ENCODE measurements at regions not wholly inside any gene's neighbourhood (a gene's known extent, or its start where the extent isn't known, plus 50 kb on each side); places are given as distances from the start of the nearest gene placed in this dataset.

- H3K4me3 ChIP-seq: no peak overlapping the region
- no peaks in the 10 kb centered on the region for H3K4me1 ChIP-seq
- H3K9me3 ChIP-seq: no peaks in the 10 kb centered on the region
- intact Hi-C loops (cut with DNase I; ENCODE audit: low total_unique reads): loop anchor here (5.0 kb wide), 1 partner anchor 1448 kb away; no protein-coding TSS in a partner anchor
- H3K27me3 ChIP-seq: no peaks in the 10 kb centered on the region
- no peak overlapping the region for H3K27ac ChIP-seq
- no peaks in the 10 kb centered on the region for H3K36me3 ChIP-seq
- DNase-seq (ENCODE audit: low spot score in 2 of 2): no peak
- TF ChIP-seq CTCF (IDR thresholded peaks at IDR 0.05) (no peak), POLR2AphosphoS5 (IDR thresholded peaks at IDR 0.05) (no peak), POLR2A (IDR thresholded peaks at IDR 0.05) (no peak)
Measured at GRCh38 chr6:71584712-71585436, 296.3 kb downstream of the OGFRL1 start.

- H3K36me3 ChIP-seq: no peaks in the 10 kb centered on the region
- intact Hi-C loops (cut with DNase I; ENCODE audit: low total_unique reads): loop anchor here (5.0 kb wide), 1 partner anchor 1448 kb away; no protein-coding TSS in a partner anchor
- H3K9me3 ChIP-seq: no peaks in the 10 kb centered on the region
- no peaks in the 10 kb centered on the region for H3K4me1 ChIP-seq
- H3K27ac ChIP-seq: no peak overlapping the region
- no peak overlapping the region for H3K4me3 ChIP-seq
- no peaks in the 10 kb centered on the region for H3K27me3 ChIP-seq
- no peak for DNase-seq (ENCODE audit: low spot score in 2 of 2)
- no peak for TF ChIP-seq POLR2A (IDR thresholded peaks at IDR 0.05)
- no peak for TF ChIP-seq CTCF (IDR thresholded peaks at IDR 0.05)
- TF ChIP-seq POLR2AphosphoS5 (IDR thresholded peaks at IDR 0.05): no peak
Measured at GRCh38 chr6:71585472-71585871, 296.9 kb downstream of the OGFRL1 start.

- TF ChIP-seq POLR2AphosphoS5 (IDR thresholded peaks at IDR 0.05) (no peak), CTCF (IDR thresholded peaks at IDR 0.05) (no peak), POLR2A (IDR thresholded peaks at IDR 0.05) (no peak)
- Histone ChIP-seq H3K36me3 (no peaks in the 10 kb centered on the region), H3K4me3 (no peak overlapping the region), H3K27ac (no peak overlapping the region), H3K27me3 (no peaks in the 10 kb centered on the region), H3K4me1 (no peaks in the 10 kb centered on the region), H3K9me3 (no peaks in the 10 kb centered on the region)
- DNase-seq (ENCODE audit: low spot score in 2 of 2): no peak
- intact Hi-C loops (cut with DNase I; ENCODE audit: low total_unique reads): loop anchor here (5.0 kb wide), 1 partner anchor 1451 kb away; no protein-coding TSS in a partner anchor
Measured at GRCh38 chr6:71588490-71588889, 297.9 kb upstream of the RIMS1 start.

GRCh38 chr6:71589254-71589653, 297.1 kb upstream of the RIMS1 start:
- TF ChIP-seq POLR2A (IDR thresholded peaks at IDR 0.05): no peak
- Histone ChIP-seq H3K9me3 (no peaks in the 10 kb centered on the region), H3K4me1 (no peaks in the 10 kb centered on the region), H3K27ac (no peak overlapping the region), H3K4me3 (no peak overlapping the region), H3K36me3 (no peaks in the 10 kb centered on the region), H3K27me3 (no peaks in the 10 kb centered on the region)
- no peak for DNase-seq (ENCODE audit: low spot score in 2 of 2)
- intact Hi-C loops (cut with DNase I; ENCODE audit: low total_unique reads): loop anchor here (5.0 kb wide), 1 partner anchor 1452 kb away; no protein-coding TSS in a partner anchor

GRCh38 chr6:71592643-71593042, 293.7 kb upstream of the RIMS1 start:
- DNase-seq (ENCODE audit: low spot score in 2 of 2): no peak
- Histone ChIP-seq H3K4me1 (no peaks in the 10 kb centered on the region), H3K27ac (no peak overlapping the region), H3K36me3 (no peaks in the 10 kb centered on the region), H3K9me3 (no peaks in the 10 kb centered on the region), H3K4me3 (no peak overlapping the region), H3K27me3 (no peaks in the 10 kb centered on the region)
- TF ChIP-seq CTCF (IDR thresholded peaks at IDR 0.05): no peak
- intact Hi-C loops (cut with DNase I; ENCODE audit: low total_unique reads): no loop called here

All from breast epithelium (tissue), 4 donors.